Neural crest cell (in vitro differentiated cells): ENCODE measurements at regions not wholly inside any gene's neighbourhood (a gene's known extent, or its start where the extent isn't known, plus 50 kb on each side); places are given as distances from the start of the nearest gene placed in this dataset.
"Not testable (repeated sequence)": the region's sequence is repeated elsewhere in the genome, so short reads cannot be mapped to it uniquely, and the experiment has no call there.

Experiments
- DNase-seq: peaks from one replicate; pipeline ENCODE4 v3.0.0; 2021; ENCODE audit warnings: low read depth, mixed read lengths, low spot score
- H3K27ac Mint-ChIP-seq: one replicate; pipeline ENCODE4 v1.8.0; 2021; ENCODE audit warnings: mild to moderate bottlenecking, mixed read lengths; ENCODE audit not compliant: unreplicated experiment
- H3K27me3 Mint-ChIP-seq: 2 replicates; pipeline ENCODE4 v1.8.0; 2021; ENCODE audit warnings: low read depth, mild to moderate bottlenecking, mixed read lengths
- H3K36me3 Mint-ChIP-seq: 2 replicates; pipeline ENCODE4 v1.8.0; 2021; ENCODE audit warnings: low read depth, mild to moderate bottlenecking, mixed read lengths
- H3K4me1 Mint-ChIP-seq: 2 replicates; pipeline ENCODE4 v1.8.0; 2021; ENCODE audit warnings: mixed read lengths
- H3K4me3 Mint-ChIP-seq: one replicate; pipeline ENCODE4 v1.8.0; 2021; ENCODE audit warnings: mild to moderate bottlenecking, mixed read lengths
- H3K9me3 Mint-ChIP-seq: 2 replicates; pipeline ENCODE4 v1.8.0; 2021; ENCODE audit warnings: mixed read lengths
- TF ChIP-seq, protein P1 (sequence below): fragments of 200-600 bp; sonication (generic); conservative IDR thresholded peaks from 2 replicates; pipeline ENCODE4 v1.5.0; 2021; ENCODE audit warnings: antibody characterized with exemption, mild to moderate bottlenecking

DNA sequence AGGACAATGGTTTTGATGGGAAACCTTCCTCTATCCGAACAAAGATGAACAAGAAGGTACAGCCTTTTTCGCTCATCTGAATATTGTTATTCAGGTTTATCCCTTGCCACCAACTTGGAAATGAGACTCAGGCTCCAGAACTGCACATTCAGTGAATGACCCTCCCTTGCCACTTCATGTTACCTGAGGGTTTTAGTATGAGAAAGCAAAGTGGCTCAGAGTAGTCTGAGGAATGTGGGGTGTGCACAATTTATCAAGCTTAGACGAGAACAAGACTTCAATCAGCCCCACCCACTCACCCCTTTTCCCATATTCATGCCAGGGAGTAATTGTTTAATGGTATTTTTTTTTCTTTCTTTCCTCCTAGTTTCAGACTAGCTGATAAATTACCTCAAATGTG, 265.3 kb upstream of the POU1F1 start:
- Mint-ChIP-seq H3K4me3 (no peak overlapping the region), H3K27ac (no peak overlapping the region), H3K4me1 (no peaks in the 10 kb centered on the region), H3K27me3 (no peaks in the 10 kb centered on the region), H3K36me3 (no peaks in the 10 kb centered on the region), H3K9me3 (peaks cover 10% of the 10 kb centered on the region)
- TF ChIP-seq, protein P1, sequence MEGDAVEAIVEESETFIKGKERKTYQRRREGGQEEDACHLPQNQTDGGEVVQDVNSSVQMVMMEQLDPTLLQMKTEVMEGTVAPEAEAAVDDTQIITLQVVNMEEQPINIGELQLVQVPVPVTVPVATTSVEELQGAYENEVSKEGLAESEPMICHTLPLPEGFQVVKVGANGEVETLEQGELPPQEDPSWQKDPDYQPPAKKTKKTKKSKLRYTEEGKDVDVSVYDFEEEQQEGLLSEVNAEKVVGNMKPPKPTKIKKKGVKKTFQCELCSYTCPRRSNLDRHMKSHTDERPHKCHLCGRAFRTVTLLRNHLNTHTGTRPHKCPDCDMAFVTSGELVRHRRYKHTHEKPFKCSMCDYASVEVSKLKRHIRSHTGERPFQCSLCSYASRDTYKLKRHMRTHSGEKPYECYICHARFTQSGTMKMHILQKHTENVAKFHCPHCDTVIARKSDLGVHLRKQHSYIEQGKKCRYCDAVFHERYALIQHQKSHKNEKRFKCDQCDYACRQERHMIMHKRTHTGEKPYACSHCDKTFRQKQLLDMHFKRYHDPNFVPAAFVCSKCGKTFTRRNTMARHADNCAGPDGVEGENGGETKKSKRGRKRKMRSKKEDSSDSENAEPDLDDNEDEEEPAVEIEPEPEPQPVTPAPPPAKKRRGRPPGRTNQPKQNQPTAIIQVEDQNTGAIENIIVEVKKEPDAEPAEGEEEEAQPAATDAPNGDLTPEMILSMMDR = no peak
- no peak for DNase-seq

DNA sequence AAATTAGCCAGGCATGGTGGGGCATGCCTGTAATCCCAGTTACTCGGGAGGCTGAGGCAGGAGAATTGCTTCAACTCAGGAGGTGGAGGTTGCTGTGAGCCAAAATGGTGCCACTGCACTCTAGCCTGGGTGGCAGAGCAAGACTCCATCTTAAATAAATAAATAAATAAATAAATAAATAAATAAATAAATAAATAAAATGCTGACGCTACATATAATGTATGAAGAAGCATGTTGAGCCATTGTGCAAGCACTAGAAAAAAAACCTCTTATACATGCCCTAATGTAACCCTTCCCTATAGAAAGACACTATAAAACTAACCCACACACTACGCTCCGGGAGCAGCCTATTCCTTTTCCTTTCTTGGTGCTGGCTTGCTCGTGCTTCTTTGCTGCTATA, 262.3 kb upstream of the POU1F1 start:
- not testable (repeated sequence) for DNase-seq, H3K27ac Mint-ChIP-seq, H3K4me3 Mint-ChIP-seq, H3K4me1 Mint-ChIP-seq, H3K36me3 Mint-ChIP-seq, H3K27me3 Mint-ChIP-seq, H3K9me3 Mint-ChIP-seq

DNA sequence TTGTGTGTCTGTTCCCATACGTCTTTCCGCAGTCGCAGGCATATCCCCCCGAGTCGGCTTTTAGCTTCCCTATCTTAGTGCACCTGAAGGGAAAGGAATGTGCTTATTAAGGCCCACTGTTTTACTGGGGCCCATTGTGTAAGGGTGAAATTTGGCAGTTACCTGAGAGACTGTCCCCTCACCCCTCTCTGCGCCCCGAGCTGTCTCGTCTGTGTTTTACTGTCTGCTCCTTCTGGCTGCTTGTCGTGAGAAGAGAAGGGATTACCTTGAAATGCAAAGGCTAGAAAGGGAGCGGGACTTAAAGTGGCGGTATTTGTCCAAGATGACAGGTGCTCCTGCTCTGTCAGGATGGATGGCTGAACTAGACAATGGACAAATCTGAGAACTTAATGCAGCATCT, 233.0 kb upstream of the POU1F1 start:
- no peaks in the 10 kb centered on the region for H3K9me3 Mint-ChIP-seq
- H3K4me3 Mint-ChIP-seq = no peak overlapping the region
- H3K4me1 Mint-ChIP-seq = peaks cover 5% of the 10 kb centered on the region
- H3K27me3 Mint-ChIP-seq = no peaks in the 10 kb centered on the region
- H3K36me3 Mint-ChIP-seq = no peaks in the 10 kb centered on the region
- no peak for DNase-seq
- TF ChIP-seq, protein P1 = no peak
- no peak overlapping the region for H3K27ac Mint-ChIP-seq

DNA sequence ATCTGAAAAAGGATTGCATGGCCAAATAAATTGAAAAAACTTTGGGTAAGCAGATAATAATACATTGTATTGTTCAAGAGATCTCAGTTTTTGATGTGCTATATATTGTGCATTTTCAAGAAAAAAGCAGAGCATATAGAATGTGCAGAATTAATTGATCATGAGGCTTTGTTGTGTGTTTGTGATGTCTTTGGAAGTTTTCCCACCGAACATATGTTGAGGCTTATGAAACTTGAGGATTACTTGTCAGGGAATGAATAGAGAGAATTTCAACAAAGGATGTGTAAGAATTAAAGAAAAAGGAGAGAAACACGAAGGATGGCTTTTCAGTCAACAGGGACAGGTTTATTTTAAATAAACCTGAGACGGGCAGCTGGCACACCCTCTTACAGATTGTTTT, 232.5 kb upstream of the POU1F1 start:
- DNase-seq = no peak
- Mint-ChIP-seq H3K4me1 (peaks cover 5% of the 10 kb centered on the region), H3K4me3 (no peak overlapping the region), H3K36me3 (no peaks in the 10 kb centered on the region), H3K27ac (peak overlapping the region; percentile 5), H3K9me3 (no peaks in the 10 kb centered on the region), H3K27me3 (no peaks in the 10 kb centered on the region)
- TF ChIP-seq, protein P1 = no peak

DNA sequence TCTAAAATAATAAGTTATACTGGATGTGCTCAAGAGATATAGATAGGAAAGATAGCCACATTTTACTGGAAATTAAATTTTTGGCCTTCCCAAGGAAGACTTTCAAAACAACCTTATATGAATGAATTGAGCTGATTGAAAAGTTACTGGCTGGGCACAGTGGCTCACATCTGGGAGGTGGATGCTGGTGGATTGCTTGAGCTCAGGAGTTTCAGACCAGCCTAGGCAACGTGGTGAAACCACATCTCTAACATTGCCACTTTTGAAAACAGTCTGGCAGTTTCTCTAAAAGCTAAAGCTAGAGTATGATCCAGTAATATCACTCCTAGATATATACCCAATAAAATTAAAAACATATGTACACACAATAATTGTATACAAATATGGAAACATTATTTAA, 231.4 kb upstream of the POU1F1 start:
- H3K36me3 Mint-ChIP-seq = no peaks in the 10 kb centered on the region
- no peak overlapping the region for H3K27ac Mint-ChIP-seq
- no peak for DNase-seq
- H3K9me3 Mint-ChIP-seq = no peaks in the 10 kb centered on the region
- no peaks in the 10 kb centered on the region for H3K27me3 Mint-ChIP-seq
- TF ChIP-seq, protein P1 = no peak
- H3K4me1 Mint-ChIP-seq = peaks cover 5% of the 10 kb centered on the region
- no peak overlapping the region for H3K4me3 Mint-ChIP-seq

DNA sequence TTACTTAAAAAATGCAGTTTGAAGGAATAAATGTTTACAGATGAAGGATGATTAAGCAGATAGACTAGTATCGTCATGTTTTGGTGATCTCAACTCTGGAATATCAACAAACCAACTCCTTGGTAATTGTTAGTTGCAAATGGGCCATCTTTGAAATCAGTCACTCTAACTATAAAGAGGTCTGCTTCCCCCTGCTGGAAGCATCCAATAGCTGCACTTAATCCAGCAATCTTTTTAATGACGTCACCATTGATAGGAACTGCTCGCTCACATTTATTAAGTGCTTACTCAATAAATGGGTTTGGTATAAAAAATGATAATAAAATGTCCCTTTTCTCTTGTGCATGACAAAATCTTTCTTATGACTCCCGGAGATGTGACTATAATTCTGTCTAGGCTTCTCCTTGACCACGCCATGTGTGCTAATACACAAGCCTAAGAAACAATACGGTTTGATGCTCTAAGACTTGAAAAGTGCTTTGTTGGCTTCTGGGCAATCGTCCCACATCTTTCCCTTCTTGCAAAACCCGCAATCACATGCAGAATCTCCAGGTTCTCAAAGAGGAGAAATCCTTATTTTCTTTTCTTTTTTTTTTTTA, 227.6 kb upstream of the POU1F1 start:
- no peak overlapping the region for H3K4me3 Mint-ChIP-seq
- no peak overlapping the region for H3K27ac Mint-ChIP-seq
- H3K36me3 Mint-ChIP-seq = no peaks in the 10 kb centered on the region
- DNase-seq = peak; percentile 20
- H3K27me3 Mint-ChIP-seq = no peaks in the 10 kb centered on the region
- peaks cover 2% of the 10 kb centered on the region for H3K4me1 Mint-ChIP-seq
- no peaks in the 10 kb centered on the region for H3K9me3 Mint-ChIP-seq
- TF ChIP-seq, protein P1 = peak; percentile 83
